ENCODE measurements at regions not wholly inside any gene's neighbourhood (a gene's known extent, or its start where the extent isn't known, plus 50 kb on each side); places are given as distances from the start of the nearest gene placed in this dataset.
"Not testable (repeated sequence)": the region's sequence is repeated elsewhere in the genome, so short reads cannot be mapped to it uniquely, and the experiment has no call there.

- TF ChIP-seq SP1 (IDR thresholded peaks at IDR 0.05); ZNF384 (IDR thresholded peaks at IDR 0.05); BHLHE40 (IDR thresholded peaks at IDR 0.05; ENCODE audit: borderline replicate concordance); ARNT (IDR thresholded peaks at IDR 0.05); TARDBP (IDR thresholded peaks at IDR 0.05); PKNOX1 (IDR thresholded peaks at IDR 0.05); FOXA1 (IDR thresholded peaks at IDR 0.05); SUZ12 (IDR thresholded peaks at IDR 0.05); FOXK2 (IDR thresholded peaks at IDR 0.05); NFRKB (IDR thresholded peaks at IDR 0.05); FOXM1 (IDR thresholded peaks at IDR 0.05; ENCODE audit: borderline replicate concordance); ELF4 (IDR thresholded peaks at IDR 0.05); HDGF (IDR thresholded peaks at IDR 0.05; ENCODE audit: borderline replicate concordance): not testable (repeated sequence)
Observed at GRCh38 chr15:22639983-22640382, 146.5 kb upstream of the NIPA1 start.

Data from HEK293T (cell line).